ENCODE measurements at regions not wholly inside any gene's neighbourhood (a gene's known extent, or its start where the extent isn't known, plus 50 kb on each side); places are given as distances from the start of the nearest gene placed in this dataset.
A peak's percentile ranks its signal among the peaks of the same experiment; 100 is the strongest.

DNA sequence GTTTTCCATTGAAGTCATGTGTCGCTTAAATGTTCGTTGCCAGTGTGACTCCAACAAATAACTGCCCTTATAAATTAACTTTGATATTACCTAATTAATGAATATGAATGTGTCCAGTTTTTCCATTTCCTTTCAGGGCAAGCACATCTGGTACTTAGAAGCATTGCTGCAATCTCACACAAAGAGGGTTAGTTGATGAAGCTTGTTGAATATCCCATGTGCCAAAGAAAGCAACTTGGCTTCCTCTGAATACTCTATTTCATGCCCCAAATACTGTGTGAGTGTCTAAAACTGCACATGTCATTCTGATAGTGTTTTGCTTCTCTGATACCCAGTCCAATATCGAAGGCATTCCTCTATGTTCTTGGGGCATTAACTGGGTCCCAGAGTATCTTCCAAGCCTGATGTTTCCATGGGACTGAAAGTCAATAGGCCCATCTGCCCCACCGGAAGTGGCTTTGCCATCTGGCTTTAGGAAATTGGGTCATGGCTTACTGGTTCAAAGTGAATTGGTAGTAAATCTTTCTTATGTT is 75.8 kb upstream of the CNTN1 start:
- Histone ChIP-seq H3K9me3 (replicated peaks) (no peaks in the 10 kb centered on the region), H3K27ac (no peak overlapping the region), H3K27me3 (no peaks in the 10 kb centered on the region), H3K4me3 (no peak overlapping the region), H3K4me1 (no peaks in the 10 kb centered on the region), H3K36me3 (no peaks in the 10 kb centered on the region)
- DNase-seq: no peak

DNA sequence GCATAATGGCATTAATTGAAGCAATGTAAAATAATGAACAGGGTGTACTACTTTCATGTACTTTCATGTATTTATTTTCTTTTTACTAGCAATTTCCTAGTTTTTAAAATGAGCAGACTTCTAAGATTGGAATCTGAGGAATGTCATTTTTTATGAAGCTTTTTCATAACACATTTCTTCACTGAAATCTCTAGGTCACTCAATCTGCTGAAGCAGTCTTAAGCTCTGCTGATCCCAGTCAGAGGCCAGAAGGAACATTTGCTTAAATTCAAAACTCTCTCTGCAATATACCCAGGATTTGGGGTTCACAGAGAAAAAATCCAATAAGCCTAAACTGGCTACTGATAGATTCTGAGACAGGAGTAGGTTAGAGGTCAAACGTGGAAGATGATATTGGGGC is 73.6 kb upstream of the CNTN1 start:
- Histone ChIP-seq H3K36me3 (no peaks in the 10 kb centered on the region), H3K4me1 (no peaks in the 10 kb centered on the region), H3K4me3 (no peak overlapping the region), H3K27me3 (no peaks in the 10 kb centered on the region), H3K9me3 (replicated peaks) (no peaks in the 10 kb centered on the region), H3K27ac (no peak overlapping the region)
- no peak for DNase-seq

DNA sequence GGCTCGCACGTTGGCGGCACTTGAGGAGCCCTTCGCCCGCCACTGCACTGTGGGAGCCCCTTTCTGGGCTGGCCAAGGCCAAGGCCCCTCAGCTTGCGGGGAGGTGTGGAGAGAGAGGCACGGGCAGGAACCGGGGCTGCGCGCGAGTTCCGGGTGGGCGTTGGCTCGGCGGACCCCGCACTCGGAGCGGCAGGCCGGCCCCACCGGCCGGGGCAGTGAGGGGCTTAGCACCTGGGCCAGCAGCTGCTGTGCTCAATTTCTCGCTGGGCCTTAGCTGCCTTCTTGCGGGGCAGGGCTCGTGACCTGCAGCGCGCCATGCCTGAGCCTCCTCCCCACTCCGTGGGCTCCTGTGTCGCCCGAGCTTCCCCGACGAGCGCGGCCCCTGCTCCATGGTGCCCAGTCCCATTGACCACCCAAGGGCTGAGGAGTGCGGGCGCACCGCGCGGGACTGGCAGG is 71.6 kb upstream of the CNTN1 start:
- H3K36me3 ChIP-seq: no peaks in the 10 kb centered on the region
- DNase-seq: no peak
- no peaks in the 10 kb centered on the region for H3K9me3 ChIP-seq (replicated peaks)
- H3K4me3 ChIP-seq: no peak overlapping the region
- no peak overlapping the region for H3K27ac ChIP-seq
- no peaks in the 10 kb centered on the region for H3K4me1 ChIP-seq
- H3K27me3 ChIP-seq: no peaks in the 10 kb centered on the region

DNA sequence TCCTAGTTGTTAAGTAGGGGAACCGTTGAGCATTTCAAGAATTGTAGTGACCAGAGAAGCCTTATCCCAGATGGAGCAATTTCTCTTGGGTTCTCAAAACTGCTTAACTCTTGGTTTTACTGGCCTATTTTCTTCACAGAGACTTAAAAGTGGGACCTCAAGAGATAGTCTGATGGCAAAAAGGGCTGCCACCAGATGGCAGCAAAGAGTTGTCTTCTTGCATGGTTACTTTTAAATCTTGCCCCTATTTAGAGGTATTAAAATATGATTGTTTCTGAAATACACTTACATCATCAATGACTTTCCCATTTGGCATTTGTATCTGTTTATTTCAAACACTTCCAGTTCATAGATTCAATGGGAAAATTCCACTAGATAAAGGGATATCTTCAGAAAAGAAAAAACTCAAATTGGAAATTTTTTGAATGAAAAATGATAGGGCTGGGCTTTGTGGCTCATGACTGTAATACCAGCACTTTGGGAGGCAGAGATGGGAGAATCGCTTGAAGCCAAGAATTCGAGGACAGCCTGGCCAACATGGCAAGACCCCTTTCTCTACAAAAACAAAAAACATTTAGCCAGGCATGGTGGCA is 69.9 kb upstream of the CNTN1 start:
- DNase-seq: peak; percentile 19 to 73
- Histone ChIP-seq H3K27me3 (no peaks in the 10 kb centered on the region), H3K4me1 (no peaks in the 10 kb centered on the region)

DNA sequence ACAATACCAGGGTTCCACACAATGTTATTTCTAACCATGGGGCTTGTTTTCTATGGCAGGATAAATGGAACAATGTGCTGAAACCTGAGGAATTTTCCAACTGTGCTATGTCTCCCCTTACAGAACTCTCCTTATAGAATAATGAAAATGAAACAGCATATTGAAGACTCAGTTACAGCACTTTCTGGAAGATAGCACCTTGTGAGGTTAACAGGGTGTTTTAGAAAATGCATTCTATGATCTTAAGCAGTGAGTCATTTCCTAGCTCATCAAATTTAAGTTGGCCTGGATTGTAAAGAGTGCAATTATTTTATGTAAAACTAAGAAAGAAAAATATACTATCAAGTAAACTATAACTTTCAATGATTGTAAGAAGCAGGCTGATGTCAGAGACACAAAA is 60.1 kb upstream of the CNTN1 start:
- Histone ChIP-seq H3K4me3 (no peak overlapping the region), H3K27me3 (0 out of 2 replicates have a peak, but pooled peaks cover 4% of the 10 kb centered on the region), H3K27ac (no peak overlapping the region), H3K4me1 (no peaks in the 10 kb centered on the region), H3K9me3 (replicated peaks) (no peaks in the 10 kb centered on the region), H3K36me3 (no peaks in the 10 kb centered on the region)
- DNase-seq: no peak

More for the DNA sequence above, 69.9 kb upstream of the CNTN1 start:
- no peaks in the 10 kb centered on the region for H3K36me3 ChIP-seq
- H3K27ac ChIP-seq: no peak overlapping the region
- no peaks in the 10 kb centered on the region for H3K9me3 ChIP-seq (replicated peaks)
- H3K4me3 ChIP-seq: no peak overlapping the region

DNA sequence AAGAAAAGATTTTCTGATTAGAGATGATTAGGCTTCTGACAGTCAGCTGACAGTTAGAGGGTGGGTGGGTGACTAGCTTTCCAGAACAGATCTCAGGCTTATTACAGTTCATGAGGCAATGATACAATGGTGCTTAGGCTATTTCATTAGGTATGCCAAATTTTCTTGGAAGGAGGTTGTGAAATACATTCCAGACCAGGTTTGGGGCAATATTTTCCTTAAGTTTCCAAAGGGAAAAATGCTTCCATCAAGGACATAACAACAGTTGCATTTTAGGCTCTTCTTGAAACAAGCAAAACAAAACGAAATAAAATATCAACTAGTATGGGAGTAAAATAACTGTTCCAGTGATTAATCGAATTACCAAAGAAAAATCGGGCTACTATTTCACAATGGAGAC is 59.3 kb upstream of the CNTN1 start:
- DNase-seq: no peak
- no peaks in the 10 kb centered on the region for H3K9me3 ChIP-seq (replicated peaks)
- H3K27ac ChIP-seq: no peak overlapping the region
- no peaks in the 10 kb centered on the region for H3K36me3 ChIP-seq
- no peak overlapping the region for H3K4me3 ChIP-seq
- no peaks in the 10 kb centered on the region for H3K4me1 ChIP-seq
- no peaks in the 10 kb centered on the region for H3K27me3 ChIP-seq

DNA sequence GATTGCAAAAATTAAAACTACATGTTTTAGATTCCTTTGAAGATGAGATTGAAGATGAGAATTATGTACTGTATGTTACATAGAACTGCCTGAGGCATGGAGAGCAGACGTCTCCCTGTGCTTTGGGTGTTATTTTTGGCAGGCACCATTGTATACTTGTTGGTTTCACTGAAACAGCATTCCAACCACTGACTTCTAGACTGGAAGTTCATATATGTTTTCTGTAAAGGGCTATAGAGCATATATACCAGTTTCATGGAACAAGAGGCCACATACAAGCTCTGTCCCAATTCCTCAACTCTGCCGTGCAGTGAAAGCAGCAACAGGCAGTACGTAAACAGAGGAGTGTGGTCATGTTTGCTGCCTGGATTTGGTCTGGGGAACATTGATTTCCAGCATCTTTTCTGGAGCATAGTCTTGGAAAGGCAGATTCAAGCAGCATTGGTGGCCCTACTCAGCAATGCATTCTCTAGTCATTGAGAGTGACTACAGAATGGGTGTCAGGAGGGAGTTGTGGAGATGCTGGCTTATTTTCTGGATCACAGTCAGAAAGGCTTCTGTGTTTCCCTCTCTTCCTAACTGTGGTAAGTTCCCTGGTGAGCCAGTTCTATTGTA is 57.6 kb upstream of the CNTN1 start:
- H3K4me3 ChIP-seq: no peak overlapping the region
- H3K27me3 ChIP-seq: no peaks in the 10 kb centered on the region
- no peak for DNase-seq
- H3K4me1 ChIP-seq: no peaks in the 10 kb centered on the region
- no peaks in the 10 kb centered on the region for H3K36me3 ChIP-seq
- H3K9me3 ChIP-seq (replicated peaks): no peaks in the 10 kb centered on the region
- no peak overlapping the region for H3K27ac ChIP-seq

DNA sequence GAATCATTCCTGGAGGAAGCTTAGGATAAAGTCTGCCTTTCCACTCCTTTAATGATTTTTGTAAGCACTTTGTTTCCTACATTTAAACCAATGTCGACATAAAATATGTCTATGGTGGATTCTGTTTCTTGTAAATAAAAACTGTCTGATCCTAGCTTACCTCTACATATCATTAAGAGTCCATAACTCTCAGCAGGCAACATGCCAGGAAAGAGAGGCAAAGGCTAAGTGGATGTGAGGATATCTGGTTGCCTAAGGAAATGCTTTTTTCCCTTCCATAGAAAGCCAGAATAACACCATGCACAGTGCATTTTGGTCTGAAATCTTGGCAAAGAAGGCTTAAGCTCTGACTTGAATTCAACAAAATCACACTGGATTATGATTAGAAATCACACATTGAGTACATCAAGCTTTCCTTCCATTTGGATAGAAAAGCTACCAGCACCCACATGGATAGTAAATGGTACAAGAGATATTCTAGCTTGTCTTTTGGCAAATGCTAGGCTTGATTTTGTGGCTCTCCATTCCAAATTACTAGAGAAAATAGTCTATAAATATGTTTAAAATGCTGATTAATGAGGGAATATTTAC is 57.0 kb upstream of the CNTN1 start:
- no peaks in the 10 kb centered on the region for H3K4me1 ChIP-seq
- DNase-seq: no peak
- no peak overlapping the region for H3K27ac ChIP-seq
- H3K36me3 ChIP-seq: no peaks in the 10 kb centered on the region
- H3K9me3 ChIP-seq (replicated peaks): no peaks in the 10 kb centered on the region
- H3K27me3 ChIP-seq: no peaks in the 10 kb centered on the region
- no peak overlapping the region for H3K4me3 ChIP-seq
